CD4-positive, alpha-beta T cell treated with Interleukin-6 at 100 ng/mL for 8 hours (primary cell): ENCODE measurements at regions not wholly inside any gene's neighbourhood (a gene's known extent, or its start where the extent isn't known, plus 50 kb on each side); places are given as distances from the start of the nearest gene placed in this dataset.
"Not testable (repeated sequence)": the region's sequence is repeated elsewhere in the genome, so short reads cannot be mapped to it uniquely, and the experiment has no call there.

Experiments
- DNase-seq: peaks from one replicate; pipeline ENCODE4 v3.0.0-alpha.2; 2020; ENCODE audit warnings: mixed read lengths, low spot score

DNA sequence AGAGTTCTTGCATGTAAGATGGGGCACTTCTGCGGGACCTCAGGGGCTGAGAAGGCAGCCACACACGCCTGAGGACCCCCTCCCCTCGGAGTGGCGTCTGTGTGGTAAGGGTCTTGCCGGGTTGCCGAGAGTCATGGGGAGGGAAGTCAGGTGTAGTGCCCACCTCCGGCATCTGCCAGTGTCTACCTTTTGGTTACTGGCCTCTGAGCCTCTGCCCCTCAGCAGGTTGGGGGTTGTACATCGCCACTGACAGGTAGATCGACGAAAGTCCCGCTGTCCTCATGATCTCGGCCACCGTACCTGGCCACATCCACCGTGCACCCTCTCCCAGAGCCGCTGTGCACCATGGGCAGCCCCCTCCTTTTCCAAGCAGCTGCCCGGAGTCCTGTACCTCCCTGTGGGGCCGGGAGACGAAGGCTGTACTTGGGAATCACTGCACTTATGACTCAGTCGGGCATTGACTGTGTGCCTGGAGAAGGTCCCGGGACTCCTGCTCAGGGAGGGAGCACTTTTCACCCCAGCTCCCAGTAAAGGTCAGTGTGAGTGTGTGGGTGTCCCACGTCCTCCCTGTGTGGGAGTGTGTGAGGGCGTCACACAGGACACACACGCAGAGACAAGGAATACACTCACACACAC lies 332.4 kb upstream of the MYT1L start:
- DNase-seq: no peak

DNA sequence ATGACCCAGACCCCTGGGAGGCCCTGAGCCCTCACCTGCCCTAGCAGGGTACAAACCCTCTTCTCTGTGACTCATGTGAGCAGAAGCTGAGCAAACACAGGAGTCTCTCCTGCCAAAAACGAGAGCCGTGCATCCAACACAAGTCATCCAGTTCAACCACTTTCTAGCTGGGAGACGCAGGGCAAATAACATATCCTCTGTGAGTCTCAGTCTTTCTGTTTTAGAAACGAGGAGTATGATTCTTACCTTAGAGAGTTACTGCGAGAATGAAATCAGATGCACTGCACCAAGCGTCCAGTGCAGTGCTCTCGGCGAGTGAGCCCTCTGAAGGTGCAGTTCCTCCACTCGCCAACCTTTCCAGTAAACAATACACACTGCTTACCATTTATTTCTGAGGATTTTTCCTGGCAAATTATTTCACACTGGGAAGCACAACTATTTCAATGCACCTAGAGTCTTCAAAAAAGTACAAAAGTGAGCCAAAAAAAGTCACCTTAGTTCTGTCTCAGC lies 331.8 kb upstream of the MYT1L start:
- DNase-seq: no peak

DNA sequence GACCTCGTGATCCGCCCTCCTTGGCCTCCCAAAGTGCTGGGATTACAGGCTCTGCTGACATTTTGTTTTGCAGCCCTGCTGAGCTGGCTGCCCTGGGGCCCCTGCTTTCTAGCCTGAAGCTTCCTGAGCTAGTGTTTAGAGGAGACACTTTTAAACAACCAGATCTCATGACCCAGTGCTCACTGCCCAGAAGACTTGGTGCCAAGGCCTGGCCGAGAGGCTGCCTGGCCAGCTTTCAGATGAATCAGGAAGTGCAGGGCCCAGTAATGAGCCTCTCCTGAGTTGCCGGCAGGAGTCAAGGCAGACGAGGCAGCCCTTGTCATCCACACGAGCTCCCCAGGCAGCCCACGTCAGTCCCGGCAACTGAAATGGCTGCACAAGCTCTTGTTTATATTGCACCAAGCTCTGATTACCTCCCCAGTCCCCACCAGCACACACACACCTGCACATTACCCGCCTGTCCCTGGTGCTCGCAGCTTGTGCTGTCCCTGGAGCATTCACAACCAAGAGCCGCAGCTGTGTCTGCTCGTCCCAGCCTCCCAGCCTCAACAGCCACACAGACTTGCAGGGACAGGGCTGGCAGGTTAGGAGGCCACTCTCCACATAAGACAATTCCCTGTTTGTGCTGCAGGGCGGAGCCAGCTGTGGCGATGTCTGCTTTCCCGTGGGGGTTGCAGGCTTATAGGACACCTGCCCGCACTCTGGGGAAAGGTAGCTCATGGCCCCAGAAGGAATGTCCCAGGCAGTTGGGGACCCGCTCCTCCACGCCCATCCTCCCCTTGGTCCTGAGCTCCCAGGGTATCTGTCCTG lies 331.2 kb upstream of the MYT1L start:
- DNase-seq: no peak

DNA sequence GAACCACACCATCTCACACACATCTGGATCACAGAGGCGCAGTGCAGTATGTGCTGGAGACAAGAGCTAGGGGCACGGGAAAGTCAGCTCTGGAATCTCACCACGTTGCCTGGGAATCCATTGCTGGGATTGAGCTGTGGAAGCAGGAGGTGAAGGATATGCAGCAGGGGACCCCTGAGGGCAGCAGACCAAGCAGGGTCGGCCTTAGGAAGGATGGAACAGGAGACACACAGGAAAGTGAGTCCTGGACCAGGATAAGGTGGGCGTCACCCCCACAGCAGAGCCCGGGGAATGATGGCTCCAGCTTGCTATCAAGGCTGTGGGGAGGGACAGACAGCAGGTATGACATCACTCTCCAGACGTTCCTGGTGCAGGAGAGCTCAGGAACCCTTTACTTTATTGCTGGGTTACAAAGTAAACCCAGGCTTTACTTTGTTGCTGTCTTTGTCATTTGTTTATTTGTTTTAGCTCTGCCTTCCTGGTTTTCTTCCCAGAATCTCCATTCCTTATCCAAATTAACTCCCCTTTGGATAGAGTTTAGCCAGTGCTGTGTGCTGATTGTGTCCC lies 329.8 kb upstream of the MYT1L start:
- DNase-seq: no peak

DNA sequence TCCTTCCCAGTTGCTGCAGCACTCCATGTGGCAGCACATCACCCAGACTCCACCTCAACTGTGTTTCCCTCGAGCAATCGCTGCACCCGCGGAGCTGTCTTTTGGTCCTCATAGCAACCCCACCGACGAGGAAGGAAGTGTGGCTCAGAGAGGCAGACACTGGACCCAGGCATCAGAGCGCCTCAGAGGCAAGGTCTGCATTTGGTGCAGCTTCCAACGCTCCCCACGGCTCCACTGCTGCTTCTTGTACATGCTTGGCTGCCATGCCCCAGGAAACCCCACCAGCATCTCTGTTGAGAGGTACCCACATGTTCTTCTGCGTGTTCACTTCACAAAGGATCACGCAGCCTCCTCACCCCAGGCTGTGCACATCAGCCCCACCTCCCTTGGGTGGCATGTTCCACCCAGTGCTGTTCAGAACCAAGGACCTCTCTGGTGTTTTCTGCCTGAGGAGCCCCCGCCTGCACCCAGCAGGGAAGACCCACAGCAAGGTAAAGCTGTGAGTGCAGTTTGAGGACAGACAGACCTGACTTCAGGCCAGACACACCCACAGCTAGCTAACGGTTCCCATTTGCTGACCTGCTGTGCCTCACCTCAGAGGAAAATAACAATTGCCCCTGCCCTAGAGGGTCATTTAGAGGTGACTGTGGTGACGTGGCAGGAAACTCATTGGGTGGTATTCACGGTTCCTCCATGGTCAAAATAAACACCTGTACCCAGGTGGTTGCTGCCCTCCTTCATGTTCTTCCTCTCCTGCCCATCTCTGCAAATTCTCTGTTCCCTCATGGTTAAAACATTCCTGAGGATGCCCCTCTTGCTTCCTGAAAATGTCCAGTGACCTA lies 326.3 kb upstream of the MYT1L start:
- no peak for DNase-seq

DNA sequence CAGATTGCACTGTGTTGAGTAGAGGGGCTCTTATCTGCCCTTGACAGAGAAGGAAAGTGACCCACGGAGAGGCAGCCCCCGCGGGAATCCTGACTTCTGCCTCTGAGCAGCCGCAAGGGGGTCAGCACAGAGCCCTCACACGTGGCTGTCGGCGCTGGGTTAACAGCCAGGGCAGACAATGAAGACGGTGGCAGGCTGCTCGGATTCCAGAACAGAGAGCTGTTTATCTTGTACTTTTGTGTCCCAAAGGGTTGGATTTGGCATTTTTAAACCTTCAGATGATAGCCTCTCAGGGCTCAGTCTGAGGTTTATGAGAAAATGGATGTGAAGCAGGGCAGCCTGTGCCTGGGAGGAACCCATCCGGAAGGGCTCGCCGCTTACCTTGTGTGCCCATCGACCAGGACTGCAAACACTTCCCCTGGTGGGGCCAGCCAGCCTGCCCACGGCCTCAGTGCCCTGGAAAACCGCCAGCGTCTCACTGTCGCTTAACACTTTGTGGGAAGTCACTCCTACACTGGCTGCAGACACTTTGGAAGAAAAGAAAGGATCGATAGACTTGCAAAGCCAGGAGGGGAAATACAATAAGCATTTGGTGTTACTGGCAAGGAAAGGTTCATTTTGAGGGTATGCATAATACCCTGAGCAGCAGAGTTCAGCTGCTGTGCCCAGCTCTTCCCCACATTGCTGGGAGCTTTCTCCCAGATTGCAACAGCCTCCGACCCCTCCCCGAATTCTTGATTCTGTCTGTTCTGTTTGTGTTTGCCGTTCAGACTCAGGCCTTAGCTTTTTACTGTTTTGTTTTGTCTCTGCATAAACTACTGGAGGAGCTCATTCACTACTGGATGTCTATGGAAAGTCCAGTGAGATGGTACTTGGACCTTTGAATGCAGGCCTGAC lies 325.3 kb upstream of the MYT1L start:
- no peak for DNase-seq

DNA sequence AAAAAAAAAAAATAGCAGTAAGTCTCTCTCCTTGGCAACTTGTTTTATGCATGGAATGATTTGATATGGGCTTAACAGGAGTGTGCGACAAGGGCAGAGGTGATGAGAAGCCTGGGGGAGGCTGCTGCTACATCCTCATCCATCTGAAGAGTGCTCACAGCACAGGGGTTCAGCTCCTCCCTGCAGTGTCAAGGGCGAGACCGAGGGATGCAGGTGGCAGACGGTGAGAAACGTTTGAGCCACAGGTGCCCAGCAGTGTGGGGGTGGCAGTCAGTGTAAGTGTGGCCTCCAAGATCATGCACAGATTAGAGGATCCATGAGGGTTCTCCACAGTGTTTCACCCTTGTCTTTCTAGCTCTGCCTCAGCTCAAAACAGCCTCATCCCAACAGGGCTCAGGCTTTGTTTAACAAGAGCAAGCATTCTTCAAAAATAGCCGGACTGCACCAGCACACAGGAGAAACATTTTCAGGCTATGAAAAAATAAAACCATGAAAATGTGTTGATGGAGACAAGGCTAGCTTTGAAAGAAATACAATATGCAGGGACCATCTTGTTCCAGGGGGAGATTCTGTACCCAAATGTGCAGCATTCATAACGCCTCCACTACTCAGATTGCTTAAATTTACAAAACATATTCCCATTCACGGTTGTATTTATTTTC lies 324.5 kb upstream of the MYT1L start:
- DNase-seq: no peak

DNA sequence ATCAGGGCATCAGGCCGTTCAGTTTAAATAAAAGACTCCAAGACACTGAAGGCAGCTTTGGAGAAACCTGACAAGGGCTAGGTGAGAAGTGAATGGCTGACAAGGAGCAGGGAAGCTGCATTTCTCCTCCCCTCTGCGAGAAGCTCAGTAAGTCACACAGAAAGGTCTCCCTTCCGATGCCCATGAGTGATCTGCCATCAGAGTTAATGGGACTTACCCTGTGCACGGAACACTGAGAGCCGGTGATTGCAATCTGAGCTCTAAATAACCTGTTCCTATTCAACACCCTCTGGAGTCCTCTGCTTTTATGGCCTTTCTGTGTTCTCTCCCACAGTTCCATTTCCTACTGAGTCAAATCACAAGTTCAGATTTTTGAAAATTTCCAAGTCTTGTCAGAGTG lies 322.2 kb upstream of the MYT1L start:
- DNase-seq: no peak

DNA sequence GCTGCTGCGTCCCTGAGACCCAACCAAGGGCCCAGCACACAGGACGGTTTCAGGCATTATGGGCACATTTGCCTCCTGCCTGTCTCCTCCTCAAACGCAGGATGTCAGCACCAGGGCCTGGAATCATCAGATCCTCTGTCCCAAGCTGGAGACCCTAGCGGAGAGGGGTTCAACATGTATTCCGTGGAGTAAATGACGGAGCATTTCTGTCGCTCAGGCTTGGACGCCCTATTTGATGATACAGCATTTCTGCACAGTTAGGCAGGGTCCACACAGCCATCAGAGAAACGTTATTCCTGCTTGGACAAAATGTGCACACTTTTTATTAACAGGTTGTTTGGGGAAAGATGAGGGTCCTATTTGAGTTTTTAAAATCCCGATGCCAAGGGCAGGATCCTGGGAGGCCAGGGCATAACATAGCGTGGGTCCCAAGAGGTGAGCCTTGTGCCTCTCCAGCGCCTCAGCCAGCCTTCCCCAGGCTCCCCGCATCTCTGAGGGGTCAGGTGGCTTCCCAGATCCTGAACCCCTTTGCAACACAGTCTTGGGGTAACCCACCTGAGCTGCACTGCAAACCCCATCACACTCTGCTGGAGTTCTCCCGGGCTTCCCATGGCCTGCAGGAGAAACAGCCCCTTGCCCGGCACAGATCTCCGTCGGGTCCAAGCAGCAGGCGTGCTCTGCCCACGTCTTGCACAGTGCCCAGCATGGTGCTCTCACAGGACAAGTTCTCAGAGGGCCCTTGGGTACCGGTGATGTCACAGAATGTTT lies 319.7 kb upstream of the MYT1L start:
- no peak for DNase-seq

DNA sequence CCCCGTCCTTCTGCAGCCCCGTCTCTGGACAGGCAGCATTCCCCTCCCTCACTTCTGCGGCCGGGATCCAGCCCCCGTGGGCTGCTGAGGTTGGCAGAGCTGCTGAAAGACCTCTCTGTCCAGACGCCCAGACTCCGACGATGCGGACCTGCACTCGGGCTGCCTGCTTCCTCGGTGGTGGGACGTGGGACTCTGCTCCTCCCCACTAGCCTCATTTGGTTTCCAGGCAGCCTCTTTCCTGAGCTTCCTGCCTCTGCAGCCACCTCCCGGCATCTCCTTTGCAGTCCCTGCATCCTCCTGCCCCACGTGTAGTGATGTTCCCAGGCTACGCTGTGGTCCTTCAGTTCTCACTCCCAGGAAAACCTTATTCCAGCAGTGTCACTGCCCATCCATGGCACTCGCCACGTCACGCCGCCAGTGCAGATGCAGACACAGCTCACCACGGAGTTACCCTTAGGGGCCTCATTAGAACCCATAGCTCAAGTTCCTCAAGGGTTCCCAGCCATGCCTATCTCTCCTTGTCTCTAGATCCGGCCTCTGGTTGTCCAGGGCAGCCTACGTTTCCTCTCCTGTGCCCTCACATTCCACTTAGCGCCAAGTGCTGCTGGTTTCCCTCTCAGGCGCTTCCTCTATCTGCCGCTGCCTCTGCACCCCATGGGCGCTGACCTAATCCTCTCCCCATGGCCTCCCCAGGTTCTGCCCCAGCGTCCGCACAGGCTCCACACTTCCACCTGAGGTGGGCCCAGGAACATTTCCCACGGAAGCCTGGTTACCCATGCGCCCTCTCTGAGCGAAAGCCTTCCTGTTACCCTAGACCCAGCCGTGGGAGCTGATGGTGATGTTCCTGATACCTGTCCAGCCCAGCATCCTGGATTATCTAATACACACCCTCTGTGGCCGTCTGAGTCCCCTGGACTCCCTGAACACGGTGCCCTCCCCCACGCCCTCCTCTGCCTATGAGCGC lies 318.3 kb upstream of the MYT1L start:
- DNase-seq: no peak

DNA sequence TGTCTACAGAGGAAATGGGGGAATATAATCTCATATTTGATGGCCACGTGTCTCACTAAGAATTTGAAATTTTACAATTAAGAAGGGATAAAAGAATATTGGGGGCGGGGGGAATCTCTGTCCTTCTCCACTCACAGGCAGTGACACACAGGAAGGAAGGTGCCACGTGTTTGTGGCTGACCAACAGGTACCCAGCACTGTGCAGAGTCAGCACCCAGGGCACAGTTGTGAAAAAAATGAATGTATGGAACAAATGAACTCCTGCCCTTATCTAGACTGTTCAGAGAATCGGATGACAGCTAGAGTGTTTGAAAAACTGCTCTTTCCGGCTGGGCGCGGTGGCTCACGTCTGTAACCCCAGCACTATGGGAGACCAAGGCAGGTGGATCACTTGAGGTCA lies 317.0 kb upstream of the MYT1L start:
- no peak for DNase-seq

DNA sequence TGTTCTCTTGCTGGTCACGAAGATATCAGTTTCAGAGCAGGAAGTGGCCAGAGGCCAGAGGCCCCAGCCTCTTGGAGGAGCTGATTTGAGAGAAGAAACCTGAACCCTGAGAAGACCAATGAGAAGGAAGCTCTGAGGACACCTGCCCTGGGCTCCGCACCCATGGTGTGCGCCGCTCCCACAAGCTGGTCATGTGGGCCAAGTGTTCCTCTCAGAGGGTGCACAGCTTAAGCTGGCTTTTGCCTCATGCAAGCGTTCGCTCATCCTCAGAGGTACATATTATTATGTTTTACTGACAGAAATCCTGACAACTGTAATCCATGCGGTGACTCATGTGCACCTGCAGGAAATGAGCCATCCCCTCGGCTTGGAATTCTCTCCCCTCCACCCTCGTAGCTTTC lies 316.1 kb upstream of the MYT1L start:
- no peak for DNase-seq

DNA sequence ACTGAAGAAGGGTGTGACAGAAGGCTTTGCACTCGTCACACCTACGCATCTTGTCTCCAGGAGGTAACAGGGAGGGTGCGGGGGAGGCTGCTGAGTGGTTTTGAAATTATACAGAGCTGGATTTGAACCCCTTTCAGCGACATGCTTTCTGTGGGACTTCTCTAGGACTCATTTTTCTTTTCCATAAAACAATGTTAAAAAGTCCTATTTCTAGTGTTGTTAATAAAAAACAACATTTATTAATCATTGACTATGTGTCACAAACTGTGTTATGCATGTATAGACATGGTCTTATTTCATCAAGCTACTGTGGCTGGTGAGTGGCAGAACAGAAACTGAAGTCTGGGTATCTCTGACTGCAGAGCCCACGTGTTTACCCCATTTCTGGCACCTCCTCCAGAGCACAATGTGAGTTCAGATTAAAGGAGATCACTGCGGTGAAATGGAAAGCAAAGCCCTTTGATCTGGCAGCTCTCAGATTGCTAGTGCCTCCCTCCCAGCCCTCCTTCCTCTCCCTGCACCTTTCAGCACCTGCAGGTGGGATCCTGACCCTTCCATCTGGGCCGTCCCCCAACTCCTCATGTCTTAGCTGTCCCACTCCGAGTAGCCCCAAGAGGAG lies 315.5 kb upstream of the MYT1L start:
- DNase-seq: peak; percentile 65

DNA sequence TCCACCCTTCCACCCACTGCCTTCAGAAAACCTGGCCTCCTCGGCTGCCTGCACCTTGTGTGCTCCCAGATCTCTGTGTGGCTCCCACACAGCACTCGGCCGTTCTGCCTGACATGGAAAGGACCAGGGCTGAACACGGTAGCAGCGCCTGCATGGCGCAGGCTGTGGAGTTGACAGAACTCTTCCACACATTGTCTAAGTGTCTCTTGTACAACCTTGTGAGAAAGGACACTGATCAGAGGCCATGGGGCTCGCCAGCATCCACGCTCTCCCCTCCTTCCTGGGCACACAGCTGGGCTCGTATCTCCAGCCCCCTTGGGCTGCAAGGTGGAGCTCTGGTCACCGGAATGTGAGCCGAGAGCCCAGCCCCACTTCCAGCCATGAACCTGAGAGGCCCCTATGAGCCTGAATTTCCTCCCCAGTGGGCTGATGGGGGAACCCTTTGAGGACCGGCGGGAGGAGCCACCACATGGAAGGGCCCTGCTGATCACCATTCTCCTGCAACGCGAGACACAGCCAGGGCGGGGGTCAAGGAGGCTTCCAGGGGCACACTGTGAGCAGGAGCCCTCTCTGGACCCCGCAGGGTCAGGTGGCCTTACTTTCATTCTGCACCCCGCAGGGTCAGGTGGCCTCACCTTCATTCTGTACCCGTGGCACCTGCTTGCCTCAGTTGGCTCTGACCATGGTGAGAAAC lies 314.2 kb upstream of the MYT1L start:
- no peak for DNase-seq

DNA sequence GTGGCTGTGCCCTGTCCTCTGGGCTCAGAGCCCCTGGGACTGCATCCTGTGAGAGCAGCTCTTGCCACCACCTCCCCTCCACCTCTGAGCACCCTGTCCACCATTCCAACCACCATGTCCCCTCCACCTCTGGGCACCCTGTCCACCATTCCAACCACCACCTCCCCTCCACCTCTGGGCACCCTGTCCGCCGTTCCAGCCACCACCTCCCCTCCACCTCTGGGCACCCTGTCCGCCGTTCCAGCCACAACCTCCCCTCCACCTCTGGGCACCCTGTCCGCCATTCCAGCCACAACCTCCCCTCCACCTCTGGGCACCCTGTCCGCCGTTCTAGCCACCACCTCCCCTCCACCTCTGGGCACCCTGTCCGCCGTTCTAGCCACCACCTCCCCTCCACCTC lies 313.7 kb upstream of the MYT1L start:
- not testable (repeated sequence) for DNase-seq

DNA sequence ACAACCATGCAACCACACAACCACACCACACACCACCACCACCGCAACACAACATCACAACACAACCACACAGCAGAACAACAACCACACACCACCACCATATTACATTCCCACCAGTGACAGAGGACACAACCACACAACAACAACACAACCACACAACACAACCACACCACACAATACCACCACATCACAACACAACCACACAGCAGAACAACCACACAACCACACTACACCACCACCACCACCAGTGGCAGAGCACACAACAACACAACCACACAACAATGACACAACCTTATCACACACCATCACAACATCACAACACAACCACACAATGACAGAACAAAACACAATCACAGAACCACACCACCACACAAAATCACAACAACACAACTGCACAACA lies 313.0 kb upstream of the MYT1L start:
- DNase-seq: no peak
